ENCODE measurements at regions not wholly inside any gene's neighbourhood (a gene's known extent, or its start where the extent isn't known, plus 50 kb on each side); places are given as distances from the start of the nearest gene placed in this dataset.

GRCh38 chr2:225999692-226000091 is 600.2 kb downstream of the NYAP2 start:
- no peaks in the 10 kb centered on the region for H3K36me3 Mint-ChIP-seq (ENCODE audit: insufficient read depth, unreplicated experiment)
- no peaks in the 10 kb centered on the region for H3K9me3 Mint-ChIP-seq (ENCODE audit: unreplicated experiment)
- H3K4me1 Mint-ChIP-seq (ENCODE audit: insufficient read depth, unreplicated experiment), result no peaks in the 10 kb centered on the region
- DNase-seq (ENCODE audit: unreplicated experiment), result no peak
- H3K4me3 Mint-ChIP-seq (ENCODE audit: unreplicated experiment), result no peak overlapping the region
- H3K27me3 Mint-ChIP-seq (ENCODE audit: insufficient read depth, unreplicated experiment), result no peaks in the 10 kb centered on the region
- intact Hi-C loops (cut with micrococcal nuclease), result no loop called here
- POLR2A ChIA-PET, result no interaction called here
- H3K27ac Mint-ChIP-seq (ENCODE audit: low read depth, unreplicated experiment), result no peak overlapping the region
- CTCF ChIA-PET, result no interaction called here
- no peak for TF ChIP-seq CTCF (IDR thresholded peaks at IDR 0.05; ENCODE audit: unreplicated experiment)
- BruUV-seq (replicated peaks), result no TSS peak

GRCh38 chr2:225998653-225999052 is 599.1 kb downstream of the NYAP2 start:
- intact Hi-C loops (cut with micrococcal nuclease), result no loop called here
- no peak for DNase-seq (ENCODE audit: unreplicated experiment)
- POLR2A ChIA-PET, result no interaction called here
- CTCF ChIA-PET, result no interaction called here
- Mint-ChIP-seq H3K36me3 (ENCODE audit: insufficient read depth, unreplicated experiment) (no peaks in the 10 kb centered on the region), H3K27ac (ENCODE audit: low read depth, unreplicated experiment) (no peak overlapping the region), H3K9me3 (ENCODE audit: unreplicated experiment) (peaks cover 3% of the 10 kb centered on the region), H3K4me1 (ENCODE audit: insufficient read depth, unreplicated experiment) (peaks cover 1% of the 10 kb centered on the region), H3K4me3 (ENCODE audit: unreplicated experiment) (no peak overlapping the region), H3K27me3 (ENCODE audit: insufficient read depth, unreplicated experiment) (no peaks in the 10 kb centered on the region)
- TF ChIP-seq CTCF (IDR thresholded peaks at IDR 0.05; ENCODE audit: unreplicated experiment), result no peak
- no TSS peak for BruUV-seq (replicated peaks)

- POLR2A ChIA-PET, result no interaction called here
Measured at GRCh38 chr2:225998116-225998515, 598.6 kb downstream of the NYAP2 start.

GRCh38 chr2:225996462-225996828 is 596.9 kb downstream of the NYAP2 start:
- intact Hi-C loops (cut with micrococcal nuclease), result no loop called here
- Mint-ChIP-seq H3K36me3 (ENCODE audit: insufficient read depth, unreplicated experiment) (no peaks in the 10 kb centered on the region), H3K27me3 (ENCODE audit: insufficient read depth, unreplicated experiment) (no peaks in the 10 kb centered on the region), H3K4me3 (ENCODE audit: unreplicated experiment) (no peak overlapping the region), H3K4me1 (ENCODE audit: insufficient read depth, unreplicated experiment) (peaks cover 7% of the 10 kb centered on the region), H3K27ac (ENCODE audit: low read depth, unreplicated experiment) (no peak overlapping the region), H3K9me3 (ENCODE audit: unreplicated experiment) (peaks cover 9% of the 10 kb centered on the region)
- no TSS peak for BruUV-seq (replicated peaks)
- ChIA-PET CTCF (no interaction called here), POLR2A (no interaction called here)
- DNase-seq (ENCODE audit: unreplicated experiment), result no peak
- TF ChIP-seq CTCF (IDR thresholded peaks at IDR 0.05; ENCODE audit: unreplicated experiment), result no peak

More at GRCh38 chr2:225998116-225998515, 598.6 kb downstream of the NYAP2 start:
- peaks cover 8% of the 10 kb centered on the region for H3K9me3 Mint-ChIP-seq (ENCODE audit: unreplicated experiment)
- H3K36me3 Mint-ChIP-seq (ENCODE audit: insufficient read depth, unreplicated experiment), result no peaks in the 10 kb centered on the region
- TF ChIP-seq CTCF (IDR thresholded peaks at IDR 0.05; ENCODE audit: unreplicated experiment), result no peak
- no peak overlapping the region for H3K27ac Mint-ChIP-seq (ENCODE audit: low read depth, unreplicated experiment)
- BruUV-seq (replicated peaks), result no TSS peak
- no peak for DNase-seq (ENCODE audit: unreplicated experiment)
- peaks cover 6% of the 10 kb centered on the region for H3K4me1 Mint-ChIP-seq (ENCODE audit: insufficient read depth, unreplicated experiment)
- no peak overlapping the region for H3K4me3 Mint-ChIP-seq (ENCODE audit: unreplicated experiment)
- intact Hi-C loops (cut with micrococcal nuclease), result no loop called here
- H3K27me3 Mint-ChIP-seq (ENCODE audit: insufficient read depth, unreplicated experiment), result no peaks in the 10 kb centered on the region
- CTCF ChIA-PET, result no interaction called here

Measured in MCF 10A (cell line).